ENCODE measurements at regions not wholly inside any gene's neighbourhood (a gene's known extent, or its start where the extent isn't known, plus 50 kb on each side); places are given as distances from the start of the nearest gene placed in this dataset.

- H3K27ac ChIP-seq (ENCODE audit: low read depth, low read length, poor library complexity, severe bottlenecking) = no peak overlapping the region
- no peaks in the 10 kb centered on the region for H3K9me2 ChIP-seq (ENCODE audit: low read depth, low read length)
- TF ChIP-seq CTCF (IDR thresholded peaks at IDR 0.05; ENCODE audit: low read length) = no peak
- no peak for TF ChIP-seq EZH2 (IDR thresholded peaks at IDR 0.05; ENCODE audit: borderline replicate concordance, low read length)
These were observed 374.9 kb downstream of the MAGEB5 start for GRCh38 chrX:26590849-26591248.

GRCh38 chrX:26586570-26586969 is 370.6 kb downstream of the MAGEB5 start:
- TF ChIP-seq CTCF (IDR thresholded peaks at IDR 0.05; ENCODE audit: low read length) = no peak
- no peak for TF ChIP-seq EZH2 (IDR thresholded peaks at IDR 0.05; ENCODE audit: borderline replicate concordance, low read length)
- H3F3A ChIP-seq (ENCODE audit: insufficient read depth, low read length) = no peaks in the 10 kb centered on the region
- no peaks in the 10 kb centered on the region for H3K9me3 ChIP-seq (ENCODE audit: low read length)
- no peak overlapping the region for H3K4me2 ChIP-seq (ENCODE audit: low read length)
- no peaks in the 10 kb centered on the region for H3K36me3 ChIP-seq (ENCODE audit: insufficient read depth, low read length)
- H3K4me1 ChIP-seq (ENCODE audit: insufficient read depth, low read length, severe bottlenecking) = no peaks in the 10 kb centered on the region
- H3K4me3 ChIP-seq (ENCODE audit: low read depth, low read length, poor library complexity, severe bottlenecking) = no peak overlapping the region
- H3K79me2 ChIP-seq (ENCODE audit: insufficient read depth, low read length) = no peaks in the 10 kb centered on the region
- H3K9me2 ChIP-seq (ENCODE audit: low read depth, low read length) = no peaks in the 10 kb centered on the region
- no peaks in the 10 kb centered on the region for H4K20me1 ChIP-seq (ENCODE audit: insufficient read depth, low read length)
- H3K27ac ChIP-seq (ENCODE audit: low read depth, low read length, poor library complexity, severe bottlenecking) = no peak overlapping the region
- H3K9ac ChIP-seq (ENCODE audit: low read length) = no peak overlapping the region
- no peaks in the 10 kb centered on the region for H3K27me3 ChIP-seq (ENCODE audit: insufficient read depth, low read length)
- H2AFZ ChIP-seq (ENCODE audit: low read length) = no peak overlapping the region

More at GRCh38 chrX:26590849-26591248, 374.9 kb downstream of the MAGEB5 start:
- no peak overlapping the region for H3K9ac ChIP-seq (ENCODE audit: low read length)
- no peak overlapping the region for H3K4me2 ChIP-seq (ENCODE audit: low read length)
- H2AFZ ChIP-seq (ENCODE audit: low read length) = no peak overlapping the region
- no peaks in the 10 kb centered on the region for H3K27me3 ChIP-seq (ENCODE audit: insufficient read depth, low read length)
- no peaks in the 10 kb centered on the region for H3K79me2 ChIP-seq (ENCODE audit: insufficient read depth, low read length)
- no peaks in the 10 kb centered on the region for H3K4me1 ChIP-seq (ENCODE audit: insufficient read depth, low read length, severe bottlenecking)
- no peaks in the 10 kb centered on the region for H3K36me3 ChIP-seq (ENCODE audit: insufficient read depth, low read length)
- H3F3A ChIP-seq (ENCODE audit: insufficient read depth, low read length) = no peaks in the 10 kb centered on the region
- no peaks in the 10 kb centered on the region for H4K20me1 ChIP-seq (ENCODE audit: insufficient read depth, low read length)
- H3K4me3 ChIP-seq (ENCODE audit: low read depth, low read length, poor library complexity, severe bottlenecking) = no peak overlapping the region
- H3K9me3 ChIP-seq (ENCODE audit: low read length) = no peaks in the 10 kb centered on the region

- Histone ChIP-seq H3K4me1 (ENCODE audit: insufficient read depth, low read length, severe bottlenecking) (no peaks in the 10 kb centered on the region), H3K27me3 (ENCODE audit: insufficient read depth, low read length) (no peaks in the 10 kb centered on the region), H3K4me2 (ENCODE audit: low read length) (no peak overlapping the region), H3K4me3 (ENCODE audit: low read depth, low read length, poor library complexity, severe bottlenecking) (no peak overlapping the region), H2AFZ (ENCODE audit: low read length) (no peak overlapping the region), H4K20me1 (ENCODE audit: insufficient read depth, low read length) (no peaks in the 10 kb centered on the region), H3K27ac (ENCODE audit: low read depth, low read length, poor library complexity, severe bottlenecking) (no peak overlapping the region), H3K9me2 (ENCODE audit: low read depth, low read length) (no peaks in the 10 kb centered on the region), H3K9me3 (ENCODE audit: low read length) (no peaks in the 10 kb centered on the region), H3F3A (ENCODE audit: insufficient read depth, low read length) (no peaks in the 10 kb centered on the region), H3K79me2 (ENCODE audit: insufficient read depth, low read length) (no peaks in the 10 kb centered on the region), H3K9ac (ENCODE audit: low read length) (no peak overlapping the region), H3K36me3 (ENCODE audit: insufficient read depth, low read length) (no peaks in the 10 kb centered on the region)
- TF ChIP-seq CTCF (IDR thresholded peaks at IDR 0.05; ENCODE audit: low read length) (no peak), EZH2 (IDR thresholded peaks at IDR 0.05; ENCODE audit: borderline replicate concordance, low read length) (no peak)
These were observed 365.1 kb downstream of the MAGEB5 start for GRCh38 chrX:26581091-26581490.

All from OCI-LY1 (cell line).